ENCODE measurements at regions not wholly inside any gene's neighbourhood (a gene's known extent, or its start where the extent isn't known, plus 50 kb on each side); places are given as distances from the start of the nearest gene placed in this dataset.

- H3K4me1 Mint-ChIP-seq (ENCODE audit: low read depth in 2 of 2): no peaks in the 10 kb centered on the region
- ATAC-seq (no peak), DNase-seq (ENCODE audit: low spot score) (no peak)
- H3K4me3 Mint-ChIP-seq: no peak overlapping the region
- no peaks in the 10 kb centered on the region for H3K9me3 Mint-ChIP-seq
- H3K36me3 Mint-ChIP-seq: no peaks in the 10 kb centered on the region
- H3K27ac Mint-ChIP-seq: no peak overlapping the region
- H3K27me3 Mint-ChIP-seq: peaks cover 30 to 51% of the 10 kb centered on the region in 2 donors
Observed at GRCh38 chr20:46804126-46804525, 90.5 kb upstream of the EYA2 start.

GRCh38 chr20:46805836-46806235, 88.8 kb upstream of the EYA2 start:
- Mint-ChIP-seq H3K4me1 (ENCODE audit: low read depth in 2 of 2) (no peaks in the 10 kb centered on the region), H3K27ac (no peak overlapping the region)

GRCh38 chr20:46807998-46808397, 86.6 kb upstream of the EYA2 start:
- Mint-ChIP-seq H3K4me3 (no peak overlapping the region), H3K36me3 (no peaks in the 10 kb centered on the region), H3K27me3 (peaks cover 31 to 52% of the 10 kb centered on the region in 2 donors), H3K27ac (no peak overlapping the region), H3K9me3 (no peaks in the 10 kb centered on the region), H3K4me1 (ENCODE audit: low read depth in 2 of 2) (no peaks in the 10 kb centered on the region)
- DNase-seq (ENCODE audit: low spot score) (no peak), ATAC-seq (no peak)

More at GRCh38 chr20:46805836-46806235, 88.8 kb upstream of the EYA2 start:
- DNase-seq (ENCODE audit: low spot score) (no peak), ATAC-seq (no peak)
- H3K4me3 Mint-ChIP-seq: no peak overlapping the region
- H3K27me3 Mint-ChIP-seq: peaks cover 36 to 53% of the 10 kb centered on the region in 2 donors
- H3K9me3 Mint-ChIP-seq: no peaks in the 10 kb centered on the region
- H3K36me3 Mint-ChIP-seq: no peaks in the 10 kb centered on the region

GRCh38 chr20:46808565-46808964, 86.1 kb upstream of the EYA2 start:
- no peak for DNase-seq (ENCODE audit: low spot score)
- H3K4me3 Mint-ChIP-seq: no peak overlapping the region
- no peak for ATAC-seq
- H3K36me3 Mint-ChIP-seq: no peaks in the 10 kb centered on the region
- H3K4me1 Mint-ChIP-seq (ENCODE audit: low read depth in 2 of 2): no peaks in the 10 kb centered on the region
- peaks cover 29 to 51% of the 10 kb centered on the region in 2 donors for H3K27me3 Mint-ChIP-seq
- no peak overlapping the region for H3K27ac Mint-ChIP-seq
- H3K9me3 Mint-ChIP-seq: no peaks in the 10 kb centered on the region

DNA sequence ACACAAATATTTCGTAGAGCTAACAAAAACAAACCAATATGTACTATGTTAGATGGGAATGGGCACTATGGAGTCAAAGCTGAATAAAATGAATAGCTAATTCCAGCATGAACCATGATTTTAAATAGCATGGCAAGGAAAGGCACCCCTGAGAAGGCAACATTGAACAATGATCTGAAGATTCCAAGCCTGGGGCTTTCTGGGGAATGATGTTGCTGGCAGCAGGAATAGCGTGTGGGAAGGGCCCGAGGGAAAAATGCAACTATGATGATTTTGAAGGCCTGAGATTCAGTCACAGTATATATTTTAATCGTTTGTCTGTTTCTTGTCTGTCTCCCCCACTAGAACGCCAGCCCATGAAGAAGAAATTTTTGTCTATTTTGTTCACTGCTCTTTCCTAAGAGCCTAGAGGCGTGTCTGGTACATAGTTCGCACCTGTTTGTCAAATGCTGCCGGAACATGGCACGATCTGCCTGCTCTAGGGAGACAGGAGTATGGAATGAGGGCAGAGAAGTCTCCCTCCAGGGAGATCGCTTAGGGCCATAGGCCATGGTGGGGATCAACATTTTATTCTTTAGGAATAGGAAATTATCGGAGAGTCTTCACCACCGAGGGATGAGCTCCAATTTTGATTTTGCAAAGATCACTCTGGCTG, 84.8 kb upstream of the EYA2 start:
- DNase-seq (ENCODE audit: low spot score) (no peak), ATAC-seq (peak in 1 of 2 donors; percentile 20)
- Mint-ChIP-seq H3K4me3 (no peak overlapping the region), H3K27ac (no peak overlapping the region), H3K36me3 (no peaks in the 10 kb centered on the region), H3K27me3 (peaks cover 27 to 42% of the 10 kb centered on the region in 2 donors), H3K9me3 (no peaks in the 10 kb centered on the region), H3K4me1 (ENCODE audit: low read depth in 2 of 2) (no peaks in the 10 kb centered on the region)

GRCh38 chr20:46810448-46811223, 84.0 kb upstream of the EYA2 start:
- no peak overlapping the region for H3K27ac Mint-ChIP-seq
- peaks cover 28 to 47% of the 10 kb centered on the region in 2 donors for H3K27me3 Mint-ChIP-seq
- no peaks in the 10 kb centered on the region for H3K9me3 Mint-ChIP-seq
- no peak overlapping the region for H3K4me3 Mint-ChIP-seq
- no peaks in the 10 kb centered on the region for H3K4me1 Mint-ChIP-seq (ENCODE audit: low read depth in 2 of 2)
- DNase-seq (ENCODE audit: low spot score) (no peak), ATAC-seq (no peak)
- no peaks in the 10 kb centered on the region for H3K36me3 Mint-ChIP-seq

- Mint-ChIP-seq H3K4me1 (ENCODE audit: low read depth in 2 of 2) (no peaks in the 10 kb centered on the region), H3K27ac (no peak overlapping the region), H3K36me3 (no peaks in the 10 kb centered on the region), H3K9me3 (no peaks in the 10 kb centered on the region), H3K4me3 (no peak overlapping the region), H3K27me3 (peaks cover 30 to 50% of the 10 kb centered on the region in 2 donors)
- ATAC-seq: no peak
- DNase-seq (ENCODE audit: low spot score): no peak
Observed at GRCh38 chr20:46811224-46812084, 83.2 kb upstream of the EYA2 start.

DNA sequence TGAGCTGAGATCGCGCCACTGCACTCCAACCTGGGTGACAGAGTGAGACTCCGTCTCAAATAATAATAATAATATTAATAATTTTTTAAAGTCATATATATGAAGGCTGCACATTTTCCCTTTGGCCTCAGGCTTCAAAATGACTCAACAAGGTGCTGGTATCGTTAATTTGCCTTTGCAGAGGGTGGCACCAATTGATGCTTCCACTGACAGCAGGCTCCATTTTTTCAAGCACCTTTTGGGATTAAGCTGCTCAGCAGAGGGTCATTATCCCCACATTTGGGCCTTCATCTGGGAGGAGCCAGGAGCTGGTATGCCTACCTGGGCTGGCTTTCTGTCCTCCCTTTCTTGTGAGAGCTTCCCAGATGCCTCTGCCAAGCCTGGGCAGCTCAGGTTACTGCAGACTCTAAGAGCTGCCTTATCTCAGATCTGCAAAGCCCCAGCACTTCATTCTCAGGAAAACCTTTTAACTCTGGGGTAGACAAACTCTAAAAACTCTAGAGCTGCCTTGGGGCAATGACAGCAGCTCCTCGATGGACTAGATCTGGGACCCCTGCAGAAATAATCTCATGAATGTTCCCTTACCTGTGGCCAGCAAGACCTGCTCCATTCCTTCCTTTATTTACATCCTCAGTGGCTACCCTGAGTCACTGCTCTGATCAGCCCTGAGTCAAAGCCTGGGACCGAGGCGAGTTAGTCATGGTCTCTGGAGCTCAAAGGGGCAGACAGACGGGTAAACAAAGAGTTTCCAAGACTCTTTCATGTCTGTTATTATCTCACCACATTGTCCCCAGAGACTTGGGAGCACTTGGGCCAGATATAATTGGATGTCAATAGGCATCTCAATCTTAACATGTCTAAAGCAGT, 80.0 kb upstream of the EYA2 start:
- no peak overlapping the region for H3K27ac Mint-ChIP-seq
- ATAC-seq: no peak
- peaks cover 26 to 56% of the 10 kb centered on the region in 2 donors for H3K27me3 Mint-ChIP-seq

DNA sequence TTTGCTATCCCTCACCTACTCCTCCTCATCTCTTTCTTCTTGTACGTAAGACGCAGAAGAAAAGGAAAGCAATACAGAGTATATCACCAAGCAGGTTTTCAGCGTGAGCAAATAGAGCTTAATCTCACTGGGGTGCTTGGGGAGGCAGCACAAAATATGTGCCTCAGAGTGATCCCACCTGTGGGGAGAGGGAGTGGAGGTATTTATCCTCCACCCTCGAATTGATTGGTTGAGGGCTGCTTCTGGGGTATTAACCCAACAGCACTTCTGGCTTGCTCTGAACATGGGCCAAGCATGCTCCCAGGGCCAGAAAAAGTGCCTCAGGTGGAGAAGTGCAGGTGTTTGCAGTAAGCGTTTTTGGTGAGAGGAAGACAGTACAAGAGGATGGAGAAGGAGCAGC, 78.5 kb upstream of the EYA2 start:
- Mint-ChIP-seq H3K9me3 (no peaks in the 10 kb centered on the region), H3K36me3 (no peaks in the 10 kb centered on the region), H3K27me3 (peaks cover 23 to 59% of the 10 kb centered on the region in 2 donors), H3K4me3 (no peak overlapping the region), H3K4me1 (ENCODE audit: low read depth in 2 of 2) (no peaks in the 10 kb centered on the region), H3K27ac (no peak overlapping the region)
- ATAC-seq (no peak), DNase-seq (ENCODE audit: low spot score) (no peak)

More for the DNA sequence above, 80.0 kb upstream of the EYA2 start:
- DNase-seq (ENCODE audit: low spot score): no peak
- Mint-ChIP-seq H3K9me3 (no peaks in the 10 kb centered on the region), H3K4me3 (no peak overlapping the region), H3K4me1 (ENCODE audit: low read depth in 2 of 2) (no peaks in the 10 kb centered on the region), H3K36me3 (no peaks in the 10 kb centered on the region)

- DNase-seq (ENCODE audit: low spot score) (no peak), ATAC-seq (no peak)
- Mint-ChIP-seq H3K27ac (no peak overlapping the region), H3K27me3 (peaks cover 20 to 51% of the 10 kb centered on the region in 2 donors), H3K4me3 (no peak overlapping the region), H3K9me3 (no peaks in the 10 kb centered on the region), H3K36me3 (no peaks in the 10 kb centered on the region), H3K4me1 (ENCODE audit: low read depth in 2 of 2) (no peaks in the 10 kb centered on the region)
Observed at GRCh38 chr20:46816886-46817638, 77.6 kb upstream of the EYA2 start.

DNA sequence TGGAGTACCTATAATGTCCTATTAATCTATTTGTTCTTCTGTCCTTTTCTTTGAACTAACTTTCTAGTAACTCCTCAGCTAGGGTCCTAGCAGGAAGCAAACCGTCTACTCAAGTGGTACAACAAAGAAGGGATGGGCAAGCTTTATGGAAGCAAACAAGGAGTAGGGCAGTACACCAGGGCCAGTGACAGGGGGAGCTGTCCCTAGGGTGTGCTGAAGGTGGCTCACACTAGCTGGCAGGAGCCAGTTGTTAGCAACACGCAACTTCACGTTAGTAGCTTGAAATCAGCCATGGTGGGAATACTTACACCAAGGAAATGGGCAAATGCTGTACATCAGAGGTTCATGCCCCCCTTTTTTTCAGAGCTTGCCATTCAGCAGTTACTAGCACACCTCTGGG, 74.0 kb upstream of the EYA2 start:
- peaks cover 28 to 61% of the 10 kb centered on the region in 2 donors for H3K27me3 Mint-ChIP-seq
- H3K4me1 Mint-ChIP-seq (ENCODE audit: low read depth in 2 of 2): no peaks in the 10 kb centered on the region
- H3K9me3 Mint-ChIP-seq: no peaks in the 10 kb centered on the region
- no peak overlapping the region for H3K27ac Mint-ChIP-seq
- DNase-seq (ENCODE audit: low spot score) (no peak), ATAC-seq (no peak)
- H3K36me3 Mint-ChIP-seq: no peaks in the 10 kb centered on the region
- no peak overlapping the region for H3K4me3 Mint-ChIP-seq

DNA sequence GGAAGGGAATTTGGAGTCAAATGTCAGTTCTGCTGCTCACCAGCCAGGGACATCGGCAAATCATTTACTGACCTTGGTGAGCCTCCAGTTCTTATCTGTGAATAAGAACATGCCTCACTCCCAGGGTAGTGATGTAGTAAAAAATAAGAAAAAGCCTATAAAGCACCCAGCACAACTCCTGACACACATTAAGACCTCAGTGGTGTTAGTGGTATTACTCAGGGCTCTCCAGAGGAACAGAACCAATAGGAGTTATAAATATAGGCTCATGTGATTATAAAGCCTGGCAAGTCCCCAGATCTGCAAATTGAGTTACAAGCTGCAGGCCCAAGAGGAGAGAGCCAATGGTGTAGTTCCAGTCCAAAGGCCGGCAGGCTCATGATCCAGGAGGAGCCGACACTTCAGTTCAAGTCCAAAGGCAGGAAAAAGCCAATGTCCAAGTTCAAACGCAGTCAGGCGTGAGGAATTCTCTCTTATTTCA, 71.3 kb upstream of the EYA2 start:
- DNase-seq (ENCODE audit: low spot score) (no peak), ATAC-seq (no peak)
- H3K4me3 Mint-ChIP-seq: no peak overlapping the region
- no peaks in the 10 kb centered on the region for H3K36me3 Mint-ChIP-seq
- H3K27ac Mint-ChIP-seq: no peak overlapping the region
- no peaks in the 10 kb centered on the region for H3K4me1 Mint-ChIP-seq (ENCODE audit: low read depth in 2 of 2)
- peaks cover 38 to 54% of the 10 kb centered on the region in 2 donors for H3K27me3 Mint-ChIP-seq
- H3K9me3 Mint-ChIP-seq: no peaks in the 10 kb centered on the region
